H9 (cell line): ENCODE measurements at regions not wholly inside any gene's neighbourhood (a gene's known extent, or its start where the extent isn't known, plus 50 kb on each side); places are given as distances from the start of the nearest gene placed in this dataset.

ENCODE experiments used
- DNase-seq: peaks from one replicate; pipeline ENCODE4 v3.0.0-alpha.2; 2017
- H2AFZ ChIP-seq: one replicate; pipeline ENCODE4 v1.6.1; 2013; ENCODE audit warnings: mild to moderate bottlenecking, low read length, control low read depth, moderate library complexity
- H2AK5ac ChIP-seq: 2 replicates; pipeline ENCODE4 v1.6.1; 2013; ENCODE audit warnings: low read length, control low read depth, mixed read lengths; ENCODE audit not compliant: insufficient read length
- H2BK120ac ChIP-seq: one replicate; pipeline ENCODE4 v1.6.1; 2013; ENCODE audit warnings: low read depth, mild to moderate bottlenecking, low read length, control low read depth, inconsistent platforms; ENCODE audit not compliant: poor library complexity, severe bottlenecking
- H2BK12ac ChIP-seq: 2 replicates; pipeline ENCODE4 v1.6.1; 2013; ENCODE audit warnings: low read length, control low read depth, mixed read lengths, low read depth; ENCODE audit not compliant: insufficient read length
- H2BK15ac ChIP-seq: 2 replicates; pipeline ENCODE4 v1.6.1; 2013; ENCODE audit warnings: low read depth, low read length, control low read depth
- H2BK20ac ChIP-seq: one replicate; pipeline ENCODE4 v1.6.1; 2013; ENCODE audit warnings: low read depth, mild to moderate bottlenecking, low read length, control low read depth, inconsistent platforms; ENCODE audit not compliant: poor library complexity, severe bottlenecking
- H2BK5ac ChIP-seq: 2 replicates; pipeline ENCODE4 v1.6.1; 2013; ENCODE audit warnings: low read length, control low read depth, mixed read lengths; ENCODE audit not compliant: insufficient read length
- H3K14ac ChIP-seq: 2 replicates; pipeline ENCODE4 v1.6.1; 2013; ENCODE audit warnings: low read length, control low read depth; ENCODE audit not compliant: insufficient read depth
- H3K18ac ChIP-seq: 2 replicates; pipeline ENCODE4 v1.6.1; 2013; ENCODE audit warnings: low read depth, mild to moderate bottlenecking, mixed read lengths, low read length, control low read depth; ENCODE audit not compliant: insufficient read length
- H3K23ac ChIP-seq: 2 replicates; pipeline ENCODE4 v1.6.1; 2013; ENCODE audit warnings: low read length, control low read depth, mixed read lengths, low read depth; ENCODE audit not compliant: insufficient read length
- H3K23me2 ChIP-seq: 2 replicates; pipeline ENCODE4 v1.6.1; 2013; ENCODE audit warnings: low read depth, mild to moderate bottlenecking, mixed read lengths, low read length, control low read depth; ENCODE audit not compliant: insufficient read length, poor library complexity, severe bottlenecking
- H3K27ac ChIP-seq: 2 replicates; pipeline ENCODE4 v1.5.1; 2013; ENCODE audit warnings: low read length, control low read depth, mixed read lengths, low read depth; ENCODE audit not compliant: insufficient read length
- H3K27me3 ChIP-seq: 2 replicates; pipeline ENCODE4 v1.6.1; 2013; ENCODE audit warnings: low read length, control low read depth, inconsistent platforms; ENCODE audit not compliant: insufficient read depth
- H3K4ac ChIP-seq: 2 replicates; pipeline ENCODE4 v1.6.1; 2013; ENCODE audit warnings: low read depth, mild to moderate bottlenecking, control low read depth, inconsistent platforms, low read length, moderate library complexity
- H3K4me1 ChIP-seq: 2 replicates; pipeline ENCODE4 v1.6.1; 2013; ENCODE audit warnings: low read length, control low read depth, inconsistent platforms; ENCODE audit not compliant: insufficient read depth
- H3K4me2 ChIP-seq: 2 replicates; pipeline ENCODE4 v1.6.1; 2013; ENCODE audit warnings: low read length, control low read depth, mixed read lengths; ENCODE audit not compliant: insufficient read length, insufficient read depth
- H3K56ac ChIP-seq: 2 replicates; pipeline ENCODE4 v1.6.1; 2013; ENCODE audit warnings: low read depth, mild to moderate bottlenecking, mixed read lengths, low read length, control low read depth; ENCODE audit not compliant: insufficient read length
- H3K79me1 ChIP-seq: 2 replicates; pipeline ENCODE4 v1.6.1; 2013; ENCODE audit warnings: low read depth, mild to moderate bottlenecking, moderate library complexity, low read length, control low read depth, inconsistent platforms; ENCODE audit not compliant: insufficient read depth, poor library complexity, severe bottlenecking
- H3K79me2 ChIP-seq: 2 replicates; pipeline ENCODE4 v1.6.1; 2013; ENCODE audit warnings: low read length, control low read depth, inconsistent platforms; ENCODE audit not compliant: insufficient read depth
- H3K9ac ChIP-seq: 2 replicates; pipeline ENCODE4 v1.6.1; 2013; ENCODE audit warnings: low read length, control low read depth, mixed read lengths; ENCODE audit not compliant: insufficient read length; ENCODE audit errors: extremely low read depth
- H3K9me3 ChIP-seq: one replicate; pipeline ENCODE4 v1.6.1; 2013; ENCODE audit warnings: low read depth, low read length, inconsistent platforms; ENCODE audit not compliant: control insufficient read depth
- H3T11ph ChIP-seq: one replicate; pipeline ENCODE4 v1.6.1; 2013; ENCODE audit warnings: mild to moderate bottlenecking, low read length, control low read depth, inconsistent platforms
- H4K20me1 ChIP-seq: one replicate; pipeline ENCODE4 v1.6.1; 2013; ENCODE audit not compliant: control insufficient read depth, insufficient read length, insufficient read depth
- H4K5ac ChIP-seq: 2 replicates; pipeline ENCODE4 v1.6.1; 2013; ENCODE audit warnings: low read depth, mild to moderate bottlenecking, mixed read lengths, low read length, control low read depth; ENCODE audit not compliant: insufficient read length
- H4K8ac ChIP-seq: replicated peaks from 2 replicates; pipeline ENCODE4 v1.6.1; 2013; ENCODE audit warnings: low read length, control low read depth, mixed read lengths, low read depth; ENCODE audit not compliant: insufficient read length
- H4K91ac ChIP-seq: 2 replicates; pipeline ENCODE4 v1.6.1; 2013; ENCODE audit warnings: low read depth, mild to moderate bottlenecking, moderate library complexity, mixed read lengths, low read length, control low read depth; ENCODE audit not compliant: insufficient read length
- H3K27ac Mint-ChIP-seq, 3 experiments: 2 replicates in 2 of 3; 3 replicates in 1 of 3; pipeline ENCODE4 v1.8.0; 2020 to 2021; ENCODE audit warnings: mixed read lengths in 3 of 3, mild to moderate bottlenecking in 1 of 3, moderate library complexity in 1 of 3
- H3K27me3 Mint-ChIP-seq: 2 replicates; pipeline ENCODE4 v1.8.0; 2021; ENCODE audit warnings: low read depth, mild to moderate bottlenecking, moderate library complexity, mixed read lengths
- H3K36me3 Mint-ChIP-seq, 3 experiments: 2 replicates in 2 of 3; 3 replicates in 1 of 3; pipeline ENCODE4 v1.8.0; 2020 to 2021; ENCODE audit warnings: low read depth in 3 of 3, mixed read lengths in 3 of 3; ENCODE audit not compliant: insufficient read depth in 1 of 3
- H3K4me1 Mint-ChIP-seq, 2 experiments: 2 replicates each; pipeline ENCODE4 v1.8.0; 2020; ENCODE audit warnings: mixed read lengths in 2 of 2
- H3K4me3 Mint-ChIP-seq, 2 experiments: 2 replicates in 1 of 2; 3 replicates in 1 of 2; pipeline ENCODE4 v1.8.0; 2020 to 2021; ENCODE audit warnings: mild to moderate bottlenecking in 2 of 2, mixed read lengths in 2 of 2, moderate library complexity in 1 of 2
- H3K9me3 Mint-ChIP-seq, 2 experiments: 2 replicates in 1 of 2; 3 replicates in 1 of 2; pipeline ENCODE4 v1.8.0; 2020; ENCODE audit warnings: mild to moderate bottlenecking in 2 of 2, mixed read lengths in 2 of 2, moderate library complexity in 1 of 2
- CTCF ChIP-seq: fragments of 200-600 bp; sonication (generic); conservative IDR thresholded peaks from 3 replicates; pipeline ENCODE4 v1.8.0; 2021; ENCODE audit warnings: antibody characterized with exemption, mild to moderate bottlenecking
- WGBS: extraction: QIAGEN DNeasy Blood & Tissue Kit; methylation state at CpG from one replicate; pipeline ENCODE4 v1.1.7; 2013; ENCODE audit warnings: missing lambda C conversion rate, low lambda C conversion rate, mixed read lengths; ENCODE audit not compliant: insufficient read length; ENCODE audit errors: extremely low coverage; 5-methylcytosine and 5-hydroxymethylcytosine counted together

GRCh38 chr5:33328818-33329217 is 111.9 kb upstream of the TARS1 start:
- no peaks in the 10 kb centered on the region for H3K79me2 ChIP-seq
- no peak overlapping the region for H3K27ac ChIP-seq
- no peaks in the 10 kb centered on the region for H4K20me1 ChIP-seq
- Mint-ChIP-seq H3K27ac (no peak overlapping the region), H3K36me3 (no peaks in the 10 kb centered on the region), H3K27me3 (no peaks in the 10 kb centered on the region), H3K4me1 (peaks cover 2 to 9% of the 10 kb centered on the region in 2 experiments; a peak in 2 of 4 replicates), H3K9me3 (no peaks in the 10 kb centered on the region), H3K4me3 (no peak overlapping the region)
- whole genome bisulfite sequencing, result no CpG with 5 or more reads among the region's 1 CpG
- H2BK120ac ChIP-seq, result no peak overlapping the region
- H3K27me3 ChIP-seq, result no peaks in the 10 kb centered on the region
- H3K4me1 ChIP-seq, result no peaks in the 10 kb centered on the region; the same call in 1 of the 2 replicates
- H2BK15ac ChIP-seq, result no peak overlapping the region
- no peak overlapping the region for H3K56ac ChIP-seq
- DNase-seq, result no peak
- H4K8ac ChIP-seq, result no peak overlapping the region
- H2AFZ ChIP-seq, result no peak overlapping the region
- no peak overlapping the region for H2BK5ac ChIP-seq
- no peak overlapping the region for H2BK20ac ChIP-seq
- no peaks in the 10 kb centered on the region for H3K9me3 ChIP-seq
- no peak overlapping the region for H3K18ac ChIP-seq
- no peak for TF ChIP-seq CTCF
- no peak overlapping the region for H3K23ac ChIP-seq
- no peak overlapping the region for H3K14ac ChIP-seq
- no peak overlapping the region for H3K9ac ChIP-seq
- H3T11ph ChIP-seq, result no peak overlapping the region
- H3K4ac ChIP-seq, result no peak overlapping the region
- H3K79me1 ChIP-seq, result no peaks in the 10 kb centered on the region
- H4K91ac ChIP-seq, result no peak overlapping the region
- no peaks in the 10 kb centered on the region for H3K23me2 ChIP-seq
- no peak overlapping the region for H2AK5ac ChIP-seq
- no peak overlapping the region for H4K5ac ChIP-seq
- no peak overlapping the region for H3K4me2 ChIP-seq
- H2BK12ac ChIP-seq, result no peak overlapping the region
